ENCODE measurements at regions not wholly inside any gene's neighbourhood (a gene's known extent, or its start where the extent isn't known, plus 50 kb on each side); places are given as distances from the start of the nearest gene placed in this dataset.
"Not testable (repeated sequence)": the region's sequence is repeated elsewhere in the genome, so short reads cannot be mapped to it uniquely, and the experiment has no call there.

DNA sequence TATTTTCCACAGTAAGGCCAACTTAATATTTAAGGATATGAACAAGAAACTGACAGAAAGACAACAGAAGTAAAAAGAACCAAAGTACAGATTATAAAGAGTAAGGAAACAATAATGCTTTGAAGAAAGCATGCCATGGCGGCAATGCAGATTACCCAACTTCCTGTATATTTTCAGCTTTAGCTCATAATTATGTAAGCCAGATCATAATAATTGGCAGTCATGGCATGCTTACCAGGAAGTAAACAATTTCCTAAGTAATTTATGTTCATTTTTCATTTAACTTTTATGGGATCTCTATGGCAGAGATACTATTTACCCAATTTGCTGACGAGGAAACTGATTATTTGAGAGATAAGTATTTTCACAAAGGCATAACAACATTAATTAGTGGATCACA, 988.7 kb downstream of the HACE1 start:
- no peak for DNase-seq

DNA sequence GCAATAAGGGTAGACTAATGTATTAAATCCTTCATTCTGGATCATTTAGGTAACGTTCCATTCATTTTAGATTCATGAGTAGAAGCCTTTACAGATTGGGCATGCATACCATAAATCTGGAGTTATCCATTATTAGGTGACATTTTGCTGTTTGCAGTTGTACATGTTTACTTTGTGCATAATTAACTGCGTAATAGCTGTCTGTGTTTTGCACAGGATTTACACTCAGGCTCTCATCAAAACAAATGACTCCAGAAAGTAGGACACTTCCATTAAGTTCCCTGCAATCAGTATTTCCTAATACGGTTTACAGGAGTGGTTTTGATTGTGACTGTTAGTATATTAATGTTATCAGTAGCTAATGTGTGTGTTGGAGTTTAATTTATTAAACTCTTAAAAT, 997.4 kb downstream of the HACE1 start:
- no peak for DNase-seq

DNA sequence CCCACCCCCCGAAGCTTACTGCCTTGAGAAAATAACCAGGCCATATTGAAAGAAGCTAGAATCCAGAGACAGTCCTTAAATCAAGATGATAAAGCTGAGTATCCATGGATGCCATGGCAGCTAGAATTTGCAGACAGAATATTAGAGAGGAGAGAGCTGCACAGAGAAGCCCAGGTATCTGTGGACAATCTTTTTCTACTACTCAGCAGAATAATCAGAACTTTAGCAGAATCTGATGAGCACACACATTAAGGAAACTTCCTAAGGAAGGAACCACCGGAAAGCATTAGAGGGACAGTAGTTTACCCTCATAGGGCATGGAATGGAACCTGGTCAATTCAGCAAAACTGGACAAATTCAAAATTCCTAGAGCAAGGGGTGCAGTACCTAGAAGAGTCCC, 1001.7 kb downstream of the HACE1 start:
- DNase-seq: no peak

DNA sequence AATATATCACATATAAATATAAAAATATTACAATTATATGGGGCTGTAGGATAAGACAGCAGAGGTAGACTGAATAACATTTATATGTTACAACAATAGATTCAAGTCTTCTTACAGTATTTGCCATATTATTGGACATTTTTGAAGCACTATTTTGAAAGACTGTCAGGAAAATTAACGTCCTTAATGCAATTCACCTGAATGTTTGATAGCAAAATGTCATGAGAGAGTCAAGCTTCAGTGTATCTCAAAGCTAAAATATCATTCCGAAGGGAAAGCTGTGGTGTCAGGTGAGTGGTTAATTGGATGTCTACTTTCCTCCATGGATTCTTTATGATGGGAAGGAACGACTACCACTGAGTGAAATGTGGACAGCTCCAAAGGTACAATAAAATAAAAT, 1004.0 kb downstream of the HACE1 start:
- DNase-seq: no peak

DNA sequence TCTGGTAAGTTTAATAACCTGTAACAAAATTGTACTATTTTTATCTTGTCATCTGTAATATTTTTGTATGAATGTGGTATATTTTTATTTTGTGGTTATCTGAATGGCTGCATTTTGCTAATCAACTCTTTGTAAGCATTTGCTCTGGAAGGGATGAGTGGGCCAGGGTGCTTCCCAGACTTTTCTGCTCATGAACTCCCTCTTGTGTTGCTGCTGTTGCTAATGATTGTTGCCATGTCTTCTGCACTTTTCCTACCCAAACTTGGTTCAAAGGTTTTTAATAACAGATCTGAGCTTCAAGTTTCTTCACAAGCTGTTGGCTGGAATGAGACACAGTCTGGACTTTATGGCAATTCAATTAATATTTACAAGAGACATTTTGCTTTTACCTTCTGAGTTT, 1005.7 kb downstream of the HACE1 start:
- DNase-seq: no peak

DNA sequence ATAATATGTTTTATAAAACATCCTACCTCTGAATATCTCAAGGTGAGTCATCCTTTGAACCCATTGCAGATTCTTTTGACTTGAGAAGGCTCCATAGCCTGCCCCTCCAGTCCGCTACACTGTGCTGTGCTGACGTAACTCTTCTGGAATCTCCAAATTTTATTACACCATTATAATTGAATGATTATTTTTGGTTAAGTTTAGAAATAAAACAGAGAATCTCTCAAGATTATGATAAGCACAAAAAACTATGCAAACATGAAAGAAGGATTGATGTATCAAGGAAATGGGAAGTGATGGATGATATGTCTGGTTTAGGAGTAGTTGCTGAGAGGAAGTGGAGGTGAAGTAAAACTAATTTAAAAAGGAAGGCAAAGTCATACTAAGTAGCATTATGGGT, 1021.3 kb downstream of the HACE1 start:
- no peak for DNase-seq

DNA sequence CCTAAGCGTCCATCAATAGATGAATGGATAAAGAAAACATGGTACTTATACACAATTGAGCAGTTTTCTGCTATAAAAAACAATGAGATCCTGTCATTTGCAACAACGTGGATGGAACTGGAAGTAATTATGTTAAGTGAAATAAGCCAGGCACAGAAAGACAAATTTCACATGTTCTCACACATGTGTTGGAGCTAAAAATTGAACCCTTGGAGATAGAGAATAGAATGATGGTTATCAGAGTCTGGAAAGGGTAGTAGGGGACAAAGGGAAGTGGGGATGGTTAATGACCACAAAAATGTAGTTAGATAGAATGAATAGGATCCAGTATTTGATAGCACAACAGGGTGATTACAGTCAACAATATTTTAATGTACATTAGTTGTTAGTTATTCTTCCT, 1033.5 kb downstream of the HACE1 start:
- no peak for DNase-seq

DNA sequence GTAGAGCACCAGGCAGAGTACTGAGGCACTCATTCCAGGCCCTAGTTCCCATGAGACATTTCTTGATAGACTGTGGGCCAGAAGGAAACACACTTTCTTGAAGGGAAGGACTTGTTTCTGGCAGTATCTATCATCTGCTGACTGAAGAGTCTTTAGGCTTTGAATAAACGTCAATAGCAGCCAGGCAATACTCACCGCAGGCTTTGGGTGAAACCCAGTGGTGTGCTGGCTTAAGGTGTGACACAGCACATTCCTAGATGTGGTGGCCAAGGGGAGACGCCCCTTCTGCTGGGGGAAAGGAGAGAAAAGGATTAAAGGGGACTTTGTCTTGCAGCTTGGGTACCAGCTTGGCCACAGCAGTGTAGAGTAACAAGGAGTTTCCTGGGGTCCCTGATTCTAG, 1039.6 kb downstream of the HACE1 start:
- no peak for DNase-seq

DNA sequence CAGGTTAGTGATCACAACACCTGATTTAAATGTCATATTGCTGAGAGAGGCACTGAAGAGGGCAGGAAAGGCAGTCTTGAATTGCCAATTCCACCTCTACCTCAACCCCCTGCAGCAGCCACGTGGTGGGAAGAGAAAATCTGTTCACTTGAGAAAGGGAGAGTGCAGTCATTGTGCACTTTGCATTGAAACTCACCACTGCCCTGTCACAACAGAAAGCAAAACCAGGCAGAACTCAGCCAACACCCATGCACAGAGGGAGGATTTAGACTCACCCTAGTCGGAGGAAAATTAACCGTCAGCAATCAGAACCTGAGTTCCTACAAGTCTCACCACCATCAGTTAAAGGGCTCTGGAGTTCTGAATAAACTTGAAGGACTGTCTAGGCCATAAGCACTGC, 1040.2 kb downstream of the HACE1 start:
- DNase-seq: no peak

DNA sequence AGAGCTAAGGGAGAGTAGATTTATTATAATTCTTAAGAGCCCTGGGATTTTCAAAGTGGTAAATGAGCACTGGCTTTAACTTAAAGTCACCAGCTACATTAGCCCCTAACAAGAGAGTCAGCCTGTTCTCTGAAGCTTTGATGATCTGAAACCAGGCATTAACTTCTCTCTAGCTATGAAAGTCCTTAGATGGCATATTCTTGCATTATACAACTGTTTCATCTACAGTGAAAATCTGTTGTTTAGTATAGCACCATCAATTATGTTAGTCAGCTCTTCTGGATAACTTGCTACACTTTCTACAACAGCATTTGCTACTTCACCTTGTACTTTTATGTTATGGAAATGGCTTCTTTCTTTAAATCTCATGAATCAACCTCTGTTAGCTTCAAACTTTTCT, 1046.7 kb downstream of the HACE1 start:
- no peak for DNase-seq

DNA sequence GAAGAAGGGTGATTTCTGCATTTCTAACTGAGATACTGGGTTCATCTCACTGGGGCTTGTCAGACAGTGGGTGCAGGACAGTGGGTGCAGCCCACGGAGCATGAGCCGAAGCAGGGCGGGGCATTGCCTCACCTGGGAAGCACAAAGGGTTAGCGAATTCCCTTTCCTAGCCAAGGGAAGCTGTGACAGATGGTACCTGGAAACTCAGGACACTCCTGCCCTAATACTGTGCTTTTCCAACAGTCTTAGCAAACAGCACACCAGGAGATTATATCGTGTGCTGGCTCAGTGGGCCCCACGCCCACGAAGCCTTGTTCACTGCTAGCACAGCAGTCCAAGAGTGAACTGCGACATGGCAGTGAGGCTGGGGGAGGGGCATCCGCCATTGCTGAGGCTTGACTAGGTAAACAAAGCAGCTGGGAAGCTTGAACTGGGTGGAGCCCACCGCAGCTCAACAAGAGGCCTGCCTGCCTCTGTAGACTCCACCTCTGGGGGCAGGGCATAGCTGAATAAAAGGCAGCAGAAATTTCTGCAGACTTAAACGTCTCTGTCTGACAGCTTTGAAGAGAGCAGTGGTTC, 1057.7 kb downstream of the HACE1 start:
- DNase-seq: not testable (repeated sequence)

DNA sequence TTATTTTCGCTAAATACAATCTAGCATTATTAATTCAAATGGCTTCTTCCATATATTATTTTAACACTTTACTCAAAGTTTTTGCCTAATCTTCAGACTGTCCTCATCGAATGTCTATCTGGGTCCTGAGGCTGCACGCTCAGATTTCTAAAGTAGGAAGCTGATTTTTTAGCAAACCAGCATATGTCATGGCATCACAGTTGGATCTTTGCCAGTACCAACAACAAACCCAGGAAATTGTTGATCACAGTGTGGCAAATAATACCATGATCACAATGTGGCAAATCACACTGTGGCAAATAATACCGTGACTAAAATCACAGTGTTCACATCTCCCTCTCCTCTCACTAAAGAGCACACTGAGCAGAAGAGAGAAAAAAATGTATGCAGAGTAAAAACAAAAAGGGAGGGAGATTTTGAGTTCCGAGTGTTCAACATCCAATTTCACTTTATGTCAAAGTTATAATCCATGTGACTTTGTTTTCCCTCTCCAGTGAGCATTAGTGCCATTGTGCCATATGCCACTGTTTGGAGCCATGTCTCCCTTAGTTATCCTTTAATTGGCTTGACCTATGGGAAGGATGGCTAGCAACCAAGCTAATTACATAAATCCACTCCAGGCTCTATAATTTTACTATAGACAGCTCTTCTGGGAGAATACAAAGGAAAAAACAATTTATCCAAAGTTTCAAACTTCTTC, 1059.6 kb downstream of the HACE1 start:
- no peak for DNase-seq

DNA sequence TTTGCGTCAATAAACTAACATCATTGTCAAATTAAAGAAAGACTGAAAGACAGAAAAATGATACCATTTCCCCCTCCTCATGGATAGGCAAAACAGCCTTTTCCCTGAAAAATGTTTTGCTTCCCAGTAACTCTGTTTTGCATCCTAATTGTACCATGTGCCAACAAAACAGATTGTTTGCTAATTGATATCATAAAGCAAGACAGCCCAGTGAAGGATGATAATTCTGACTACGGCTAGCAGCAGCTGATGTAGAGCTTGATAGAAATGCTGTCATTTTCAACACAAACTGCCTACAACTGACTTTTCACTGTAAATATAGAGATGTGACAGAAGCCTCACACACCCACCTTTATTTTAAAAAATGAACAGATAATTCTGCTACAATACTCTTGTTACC, 1061.6 kb downstream of the HACE1 start:
- DNase-seq: no peak

DNA sequence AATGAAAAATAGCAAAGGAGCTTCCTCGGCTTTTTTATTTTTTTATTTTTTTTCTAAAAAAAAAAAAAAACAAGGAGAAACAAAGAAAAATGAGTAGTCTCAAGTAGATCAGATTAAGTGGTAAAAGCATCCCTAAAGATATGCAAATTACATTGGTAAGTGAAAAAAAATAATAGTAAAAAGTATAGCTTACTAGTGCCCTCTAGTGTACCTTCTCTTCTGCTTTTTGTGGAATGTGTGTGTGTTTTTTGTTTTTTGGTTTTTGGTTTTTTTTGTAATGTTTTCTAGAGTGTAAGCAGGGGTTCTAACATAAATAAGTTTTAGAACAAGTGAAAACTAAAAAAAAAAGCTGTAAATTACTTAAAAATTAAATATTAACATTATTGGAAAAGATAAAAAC, 1062.0 kb downstream of the HACE1 start:
- no peak for DNase-seq

DNA sequence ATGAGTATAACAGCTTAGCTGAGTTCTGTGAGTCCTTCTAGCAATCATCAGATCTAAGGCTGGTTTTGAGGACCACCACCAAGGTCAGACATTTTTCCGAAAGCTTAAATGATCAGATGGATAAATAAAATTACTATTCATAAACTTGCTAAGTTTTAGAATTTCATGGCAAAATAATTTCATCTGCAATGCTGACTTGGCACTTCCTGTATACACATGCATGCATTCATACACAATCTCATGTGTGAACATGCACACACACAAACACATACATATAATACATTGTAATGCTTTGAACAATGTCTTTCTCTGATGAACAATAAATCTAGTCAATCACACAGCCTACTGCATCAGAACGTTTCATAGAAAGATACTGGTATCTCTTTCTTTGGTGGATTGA, 1068.3 kb downstream of the HACE1 start:
- DNase-seq: no peak

DNA sequence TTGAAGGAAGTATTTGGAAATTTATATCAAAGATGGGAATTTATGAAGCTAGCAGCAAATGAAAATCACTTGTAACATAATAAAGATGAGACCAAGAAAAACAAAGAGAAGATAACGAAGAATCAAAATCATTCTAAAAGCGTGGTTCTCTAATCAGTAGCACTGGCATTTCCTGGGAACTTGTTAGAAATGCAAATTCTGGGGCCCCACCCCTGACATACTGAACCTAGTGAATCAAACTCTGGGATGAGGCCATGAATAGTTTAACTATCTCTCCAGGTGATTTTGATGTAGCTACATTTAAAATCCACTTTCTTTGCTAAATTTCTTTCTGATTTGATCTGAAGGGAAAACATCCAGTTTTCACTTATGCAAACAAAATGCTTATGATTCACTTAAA, 1075.6 kb downstream of the HACE1 start:
- no peak for DNase-seq

DNA sequence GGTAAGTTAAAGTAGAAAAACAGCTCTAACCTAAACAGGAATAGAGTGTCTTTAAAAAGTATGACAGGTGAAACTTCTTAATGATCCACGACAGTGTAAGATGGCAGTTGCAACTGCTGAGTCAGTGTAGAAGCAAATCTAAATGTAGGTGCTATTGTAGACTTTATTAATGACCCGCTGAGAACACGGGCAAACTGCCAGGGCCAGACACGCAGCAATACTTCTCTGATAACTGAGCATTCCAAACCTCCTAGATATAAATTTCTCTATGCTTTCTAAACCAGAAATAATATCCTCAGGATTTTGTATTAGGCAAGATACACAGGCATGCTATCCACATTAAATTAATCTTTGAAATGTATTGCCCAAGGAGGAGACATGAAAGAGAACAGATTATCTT, 1076.4 kb downstream of the HACE1 start:
- no peak for DNase-seq

DNA sequence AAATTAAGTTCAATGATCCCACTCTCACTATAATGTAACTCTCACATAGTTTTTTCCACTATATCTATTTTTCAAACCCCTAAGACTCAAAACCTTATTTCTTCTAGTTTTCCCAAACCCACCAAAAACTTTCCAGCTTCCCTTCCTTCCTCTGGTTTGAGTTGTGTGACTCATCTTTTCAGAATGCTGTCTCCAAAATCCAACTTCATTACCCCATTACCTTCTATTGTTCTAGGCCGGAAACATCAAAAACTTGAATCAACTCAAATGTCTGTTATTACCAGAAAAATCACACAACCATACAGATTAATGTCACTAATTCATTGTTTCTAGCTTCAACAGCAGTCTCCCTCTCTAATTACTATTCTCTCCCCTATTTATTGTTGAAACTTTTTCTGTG, 1090.3 kb downstream of the HACE1 start:
- no peak for DNase-seq

DNA sequence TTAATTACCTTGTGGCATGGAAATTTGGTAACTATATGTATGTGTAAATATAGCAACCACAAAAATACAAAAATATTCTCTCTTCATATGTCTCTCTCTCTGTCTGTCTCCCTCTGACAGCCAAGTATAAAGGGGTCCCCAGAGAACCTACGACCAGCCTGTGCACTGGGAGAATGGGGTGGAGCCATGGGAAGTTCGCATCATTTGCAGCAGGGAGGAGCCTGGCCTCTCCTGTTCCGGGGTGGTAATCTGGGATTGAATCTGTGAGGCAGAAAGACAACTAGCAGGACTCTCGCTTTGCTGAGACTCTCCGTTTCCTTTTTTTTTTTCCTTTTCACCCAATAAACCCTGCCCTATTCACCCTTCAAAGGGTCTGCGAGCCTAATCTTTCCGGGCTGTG, 1109.1 kb downstream of the HACE1 start:
- DNase-seq: no peak

DNA sequence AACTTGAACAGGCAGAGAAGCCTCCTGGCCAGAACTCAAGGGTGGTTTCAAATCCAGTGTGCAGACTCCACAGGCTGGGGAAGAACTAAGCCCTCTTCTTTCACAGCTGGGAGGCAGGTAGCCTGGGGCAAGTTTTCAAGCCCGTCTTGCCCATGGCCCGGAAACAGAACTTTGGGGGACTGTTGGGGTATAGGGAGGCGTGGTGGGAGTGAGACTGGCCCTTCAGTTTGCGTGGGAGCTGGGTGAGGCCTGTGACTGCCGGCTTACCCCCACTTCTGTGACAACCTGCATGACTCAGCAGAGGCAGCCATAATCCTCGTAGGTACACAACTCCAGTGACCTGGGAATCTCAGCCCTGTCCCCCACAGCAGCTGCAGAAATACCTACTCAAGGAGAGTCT, 1125.7 kb downstream of the HACE1 start:
- DNase-seq: no peak

DNA sequence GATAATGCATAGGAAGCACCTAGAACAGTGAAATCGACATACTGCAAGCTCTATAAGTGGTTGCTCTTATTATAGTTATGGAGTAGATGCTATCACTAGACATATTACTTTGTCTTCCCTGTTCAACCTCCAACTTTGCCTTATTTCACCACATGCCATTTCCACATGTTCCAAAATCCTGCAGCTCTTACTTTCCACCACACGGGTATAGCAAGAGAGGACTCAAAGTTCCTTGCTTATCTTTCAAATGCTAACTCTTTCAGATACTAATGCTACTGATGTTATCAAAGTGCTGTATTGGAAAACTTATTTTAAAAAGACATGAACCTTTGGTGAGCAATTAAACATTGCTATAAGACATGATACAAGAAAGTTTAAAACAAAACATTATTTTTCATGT, 1130.1 kb downstream of the HACE1 start:
- DNase-seq: no peak

DNA sequence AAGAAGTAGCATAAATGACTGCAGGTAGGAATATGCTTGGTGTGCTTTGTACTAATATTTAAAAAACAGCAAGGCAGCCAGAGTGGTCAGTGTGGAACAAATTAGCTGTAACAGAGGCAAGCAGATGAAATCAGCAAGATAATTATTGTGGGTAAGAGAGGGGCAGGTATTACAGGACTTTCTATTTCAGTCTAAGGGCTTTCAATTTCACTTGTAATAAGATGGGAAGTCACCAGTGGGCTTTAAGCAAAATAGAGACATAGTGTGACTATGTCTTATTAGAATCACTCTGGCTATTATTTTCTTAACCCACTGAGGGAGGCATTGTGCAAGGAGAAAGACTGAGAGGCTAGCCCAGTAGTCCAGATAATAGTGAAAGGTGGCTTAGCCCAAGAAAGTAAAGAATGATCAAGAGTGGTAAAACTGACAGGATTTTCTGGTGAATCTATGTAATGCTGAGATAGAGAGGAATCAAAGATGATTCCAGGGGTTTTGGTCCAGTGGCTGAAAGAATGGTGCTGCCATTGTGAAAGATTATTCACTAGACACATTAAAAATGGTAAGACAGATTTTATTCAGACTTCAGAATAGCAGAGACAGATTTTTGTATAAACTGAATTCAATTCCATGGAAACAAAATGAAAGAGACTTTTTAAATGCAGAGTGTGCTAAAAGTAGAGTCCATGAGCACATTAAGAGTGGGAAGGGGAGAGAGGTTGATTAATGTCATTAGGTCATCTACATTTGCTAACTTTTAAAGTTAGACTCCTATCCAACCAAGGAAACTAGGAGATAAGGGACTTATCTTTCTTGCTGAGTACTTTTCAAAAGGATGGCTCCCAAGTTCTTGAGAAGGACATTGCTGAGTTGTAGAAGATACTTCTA, 1136.0 kb downstream of the HACE1 start:
- DNase-seq: no peak

DNA sequence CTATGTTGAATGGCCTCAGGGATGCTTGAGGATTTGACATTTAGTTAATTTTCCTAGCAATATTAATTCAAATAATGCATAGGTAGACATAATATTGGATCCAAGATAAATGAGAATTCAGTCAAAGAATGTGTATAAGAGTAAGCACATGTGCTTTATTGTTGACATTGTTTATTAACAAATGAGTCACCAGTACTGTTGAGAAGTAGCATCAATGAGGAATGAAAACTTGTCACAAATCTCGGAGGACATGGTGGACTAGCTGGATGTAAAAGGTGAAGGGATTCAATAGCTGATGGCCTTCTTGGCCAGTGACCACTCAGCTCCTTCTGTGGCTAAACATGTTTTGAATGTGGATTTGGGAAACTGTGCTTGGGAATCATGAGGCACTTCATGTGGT, 1137.0 kb downstream of the HACE1 start:
- DNase-seq: no peak

DNA sequence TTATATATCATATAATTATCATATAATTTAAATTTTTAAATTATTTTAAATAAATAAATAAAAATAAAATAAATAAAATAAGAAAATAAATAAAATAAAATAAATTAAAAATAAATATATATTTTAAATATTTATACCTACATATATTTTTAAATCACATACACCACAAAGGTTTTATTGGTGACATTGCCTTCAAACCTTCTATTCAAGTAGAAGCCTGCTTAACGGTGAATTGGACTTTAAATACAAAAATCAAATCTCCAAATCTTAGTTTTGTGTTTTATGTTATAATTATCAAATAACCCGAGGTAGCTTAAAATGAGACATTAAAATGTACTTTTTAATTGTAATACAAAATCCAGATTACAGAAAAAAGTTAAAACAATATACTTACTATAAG, 1137.8 kb downstream of the HACE1 start:
- DNase-seq: no peak

Data from CD4-positive, alpha-beta T cell treated with Interferon alpha-2 for 1 hour (primary cell).